HCT116 (cell line): ENCODE measurements at regions not wholly inside any gene's neighbourhood (a gene's known extent, or its start where the extent isn't known, plus 50 kb on each side); places are given as distances from the start of the nearest gene placed in this dataset.

Source experiments
- ATAC-seq: fragments of 200-7000 bp; cut with Tn5 transposase; 2 replicates; pipeline ENCODE4 v1.9.1; 2020; ENCODE audit warnings: mild to moderate bottlenecking, moderate library complexity
- BruUV-seq: library from RNA; stranded (reverse); fragments of 400-500 nt; replicated peaks from 2 replicates; lab custom pipeline; 2021; lab: Mats Ljungman, UMichigan
- CTCF ChIA-PET: fragments of 300-600 bp; sonication (Branson Sonifier 250); formaldehyde crosslinking; loops from one replicate; lab custom pipeline; 2021; ENCODE audit warnings: antibody characterized with exemption; lab: Charles Lee
- POLR2A ChIA-PET: fragments of 300-600, 350-600 bp; sonication (Branson Sonifier 250); formaldehyde crosslinking; loops from one replicate; lab custom pipeline; 2021; ENCODE audit warnings: antibody characterized with exemption; lab: Charles Lee
- RAD21 ChIA-PET, 2 experiments: fragments of 300-600 bp; sonication (Branson Sonifier 250); formaldehyde crosslinking; loops; one replicate each; lab custom pipeline; 2023; ENCODE audit warnings: low total read pairs in 2 of 2; ENCODE audit not compliant: uncharacterized antibody in 2 of 2, unreplicated experiment in 2 of 2, low non-redundant PET in 1 of 2; lab: Charles Lee
- DNase-seq: peaks from one replicate; pipeline ENCODE4 v3.0.0-alpha.2; 2010; ENCODE audit warnings: low read depth, low spot score
- H2AFZ ChIP-seq: fragments of 200-600 bp; shearing (Covaris generic), sonication (generic); 2 replicates; pipeline ENCODE4 v1.6.1; 2017; ENCODE audit warnings: low read depth, mixed run types, mixed read lengths, antibody characterized with exemption, low read length; ENCODE audit not compliant: poor library complexity, severe bottlenecking
- H3K27ac ChIP-seq: 2 replicates; pipeline ENCODE4 v1.5.1; 2012; ENCODE audit warnings: low read depth, low read length
- H3K27me3 ChIP-seq: fragments of 200-600 bp; sonication (generic); 2 replicates; pipeline ENCODE4 v1.6.1; 2016; ENCODE audit warnings: mixed run types, low read length, mixed read lengths; ENCODE audit not compliant: insufficient read depth
- H3K36me3 ChIP-seq, 2 experiments: fragments of 200-500 bp in 1 of 2; fragments of 200-600 bp in 1 of 2; sonication (Bioruptor generic) in 1 of 2; sonication (generic) in 1 of 2; 2 replicates each; pipeline versions ENCODE4 v1.5.1 to v1.6.1; 2014 to 2016; ENCODE audit warnings: low read length in 2 of 2, inconsistent platforms in 1 of 2, mixed read lengths in 1 of 2, mixed run types in 1 of 2; ENCODE audit not compliant: insufficient read depth in 2 of 2, control insufficient read depth in 1 of 2
- H3K4me1 ChIP-seq, 2 experiments: fragments of 200-600 bp in 1 of 2; sonication (generic) in 1 of 2; 2 replicates each; pipeline versions ENCODE4 v1.5.1 to v1.6.1; 2012 to 2017; ENCODE audit warnings: low read length in 2 of 2, inconsistent platforms in 1 of 2, mild to moderate bottlenecking in 1 of 2, mixed read lengths in 1 of 2, mixed run types in 1 of 2, moderate library complexity in 1 of 2; ENCODE audit not compliant: insufficient read depth in 2 of 2, control insufficient read depth in 1 of 2
- H3K4me2 ChIP-seq: fragments of 200-600 bp; sonication (generic); 2 replicates; pipeline ENCODE4 v1.6.1; 2017; ENCODE audit warnings: mixed run types, low read length, mixed read lengths
- H3K4me3 ChIP-seq, 2 experiments: fragments of 200-600 bp in 1 of 2; sonication (generic) in 1 of 2; replicated peaks in 1 of 2; 2 replicates each; pipeline ENCODE4 v1.5.1; 2011 to 2016; ENCODE audit warnings: low read length in 2 of 2, control low read depth in 1 of 2, low read depth in 1 of 2, mild to moderate bottlenecking in 1 of 2, mixed read lengths in 1 of 2, mixed run types in 1 of 2
- H3K79me2 ChIP-seq: fragments of 200-600 bp; sonication (generic); 2 replicates; pipeline ENCODE4 v1.6.1; 2017; ENCODE audit warnings: mild to moderate bottlenecking, mixed run types, low read length, moderate library complexity, mixed read lengths; ENCODE audit not compliant: insufficient read depth
- H3K9ac ChIP-seq: fragments of 200-600 bp; sonication (generic); 2 replicates; pipeline ENCODE4 v1.6.1; 2016; ENCODE audit warnings: low read length, mixed read lengths
- H3K9me2 ChIP-seq: fragments of 200-600 bp; sonication (generic), shearing (Covaris generic); 2 replicates; pipeline ENCODE4 v1.6.1; 2017; ENCODE audit warnings: mixed run types, mild to moderate bottlenecking, moderate library complexity; ENCODE audit not compliant: insufficient read depth
- H3K9me3 ChIP-seq, 2 experiments: fragments of 200-500 bp in 1 of 2; fragments of 200-600 bp in 1 of 2; sonication (Bioruptor generic) in 1 of 2; sonication (generic) in 1 of 2; 2 replicates each; pipeline ENCODE4 v1.6.1; 2014 to 2017; ENCODE audit warnings: low read length in 2 of 2, mixed read lengths in 2 of 2, inconsistent platforms in 1 of 2, low read depth in 1 of 2, mild to moderate bottlenecking in 1 of 2, mixed run types in 1 of 2, moderate library complexity in 1 of 2; ENCODE audit not compliant: control insufficient read depth in 1 of 2, insufficient read depth in 1 of 2
- H4K20me1 ChIP-seq: fragments of 200-600 bp; sonication (generic), shearing (Covaris generic); 2 replicates; pipeline ENCODE4 v1.6.1; 2017; ENCODE audit warnings: mixed run types, mild to moderate bottlenecking, moderate library complexity; ENCODE audit not compliant: insufficient read depth
- CBX3 ChIP-seq: IDR thresholded peaks from 2 replicates; pipeline ENCODE4 v1.6.1; 2012; ENCODE audit warnings: low read depth
- CEBPB ChIP-seq: IDR thresholded peaks from 2 replicates; pipeline ENCODE4 v1.6.1; 2012; ENCODE audit warnings: low read depth
- EGR1 ChIP-seq: IDR thresholded peaks from 2 replicates; pipeline ENCODE4 v1.6.1; 2012; ENCODE audit warnings: low read depth
- ELF1 ChIP-seq: IDR thresholded peaks from 2 replicates; pipeline ENCODE4 v1.6.1; 2012; ENCODE audit warnings: low read depth, borderline replicate concordance
- EZH2 ChIP-seq: fragments of 200-600 bp; sonication (generic); IDR thresholded peaks from 2 replicates; pipeline ENCODE4 v1.6.1; 2017; ENCODE audit warnings: antibody characterized with exemption, mixed run types
- EZH2phosphoT487 ChIP-seq: fragments of 200-600 bp; IDR thresholded peaks from 2 replicates; pipeline ENCODE4 v1.6.1; 2018; ENCODE audit warnings: antibody characterized with exemption, borderline replicate concordance
- FOSL1 ChIP-seq: IDR thresholded peaks from 2 replicates; pipeline ENCODE4 v1.6.1; 2012; ENCODE audit warnings: low read depth
- POLR2A ChIP-seq: IDR thresholded peaks from 2 replicates; pipeline ENCODE4 v1.7.0; 2011; ENCODE audit warnings: borderline replicate concordance; ENCODE audit not compliant: insufficient read depth, insufficient read length; ENCODE audit errors: extremely low read depth
- RAD21 ChIP-seq: IDR thresholded peaks from 2 replicates; pipeline ENCODE4 v1.6.1; 2012; ENCODE audit warnings: low read depth, mild to moderate bottlenecking
- SIN3A ChIP-seq: IDR thresholded peaks from 2 replicates; pipeline ENCODE4 v1.6.1; 2012; ENCODE audit warnings: low read depth
- SRF ChIP-seq: IDR thresholded peaks from 2 replicates; pipeline ENCODE4 v1.6.1; 2012; ENCODE audit warnings: low read depth
- TCF7L2 ChIP-seq: IDR thresholded peaks from 2 replicates; pipeline ENCODE4 v1.7.0; 2011; ENCODE audit warnings: borderline replicate concordance, inconsistent platforms; ENCODE audit not compliant: insufficient read depth, insufficient read length; ENCODE audit errors: extremely low read depth
- ZBTB33 ChIP-seq: IDR thresholded peaks from 2 replicates; pipeline ENCODE4 v1.6.1; 2011; ENCODE audit warnings: mild to moderate bottlenecking, low read length, moderate library complexity; ENCODE audit not compliant: insufficient replicate concordance; ENCODE audit errors: extremely low read depth
- ZFX ChIP-seq: fragments of 450-650 bp; IDR thresholded peaks from 2 replicates; pipeline ENCODE4 v1.6.1; 2017
- ZNF274 ChIP-seq: fragments of 200-500 bp; sonication (Bioruptor generic); IDR thresholded peaks from 2 replicates; pipeline ENCODE4 v1.6.1; 2014; ENCODE audit warnings: mild to moderate bottlenecking, low read depth, low read length, inconsistent platforms
- intact Hi-C: fragments of 100-400 bp; cut with micrococcal nuclease; formaldehyde crosslinking; loops from 2 replicates; pipeline ENCODE4 v1.10.0; 2022
- TF ChIP-seq, protein P1 (sequence below): IDR thresholded peaks from 2 replicates; pipeline ENCODE4 v1.6.1; 2012; ENCODE audit warnings: low read depth
- TF ChIP-seq, protein P2 (sequence below): IDR thresholded peaks from 2 replicates; pipeline ENCODE4 v1.6.1; 2012

- Histone ChIP-seq H4K20me1 (no peaks in the 10 kb centered on the region), H3K79me2 (no peaks in the 10 kb centered on the region), H3K4me3 (no peak overlapping the region), H3K36me3 (no peaks in the 10 kb centered on the region), H3K4me1 (no peaks in the 10 kb centered on the region), H3K9me2 (no peaks in the 10 kb centered on the region), H2AFZ (no peak overlapping the region), H3K27me3 (no peaks in the 10 kb centered on the region), H3K9me3 (no peaks in the 10 kb centered on the region)
- intact Hi-C loops = no loop called here
- BruUV-seq = no TSS peak
- ChIA-PET POLR2A (no interaction called here), CTCF (no interaction called here)
- no peak for ATAC-seq
- no peak for TF ChIP-seq ELF1
- no peak for TF ChIP-seq EZH2
- TF ChIP-seq ZFX = no peak
- no peak for TF ChIP-seq RAD21
- TF ChIP-seq, all 23 proteins: peak for 0
- no peak overlapping the region for H3K4me2 ChIP-seq
- DNase-seq = no peak
- RAD21 ChIA-PET = no interaction called here
- H3K9ac ChIP-seq = no peak overlapping the region
- H3K27ac ChIP-seq = no peak overlapping the region
These were observed 512.9 kb downstream of the PYDC2 start for GRCh38 chr3:191973820-191974219.

GRCh38 chr3:191975936-191976335 is 515.0 kb downstream of the PYDC2 start:
- no peak overlapping the region for H3K4me3 ChIP-seq
- BruUV-seq = no TSS peak
- RAD21 ChIA-PET = no interaction called here
- CTCF ChIA-PET = no interaction called here
- ATAC-seq = no peak
- H3K9ac ChIP-seq = no peak overlapping the region
- H3K79me2 ChIP-seq = no peaks in the 10 kb centered on the region
- no peaks in the 10 kb centered on the region for H3K4me1 ChIP-seq
- H3K4me2 ChIP-seq = no peak overlapping the region
- intact Hi-C loops = no loop called here
- no peak overlapping the region for H3K27ac ChIP-seq
- H3K9me2 ChIP-seq = no peaks in the 10 kb centered on the region
- H3K27me3 ChIP-seq = no peaks in the 10 kb centered on the region
- no peak for DNase-seq
- H3K9me3 ChIP-seq = 0 out of 4 replicates have a peak, but pooled peaks cover 0 to 3% of the 10 kb centered on the region in 2 experiments
- H3K36me3 ChIP-seq = no peaks in the 10 kb centered on the region
- H4K20me1 ChIP-seq = no peaks in the 10 kb centered on the region
- POLR2A ChIA-PET = no interaction called here
- no peak overlapping the region for H2AFZ ChIP-seq
- no peak for TF ChIP-seq EZH2
- TF ChIP-seq, protein P1, sequence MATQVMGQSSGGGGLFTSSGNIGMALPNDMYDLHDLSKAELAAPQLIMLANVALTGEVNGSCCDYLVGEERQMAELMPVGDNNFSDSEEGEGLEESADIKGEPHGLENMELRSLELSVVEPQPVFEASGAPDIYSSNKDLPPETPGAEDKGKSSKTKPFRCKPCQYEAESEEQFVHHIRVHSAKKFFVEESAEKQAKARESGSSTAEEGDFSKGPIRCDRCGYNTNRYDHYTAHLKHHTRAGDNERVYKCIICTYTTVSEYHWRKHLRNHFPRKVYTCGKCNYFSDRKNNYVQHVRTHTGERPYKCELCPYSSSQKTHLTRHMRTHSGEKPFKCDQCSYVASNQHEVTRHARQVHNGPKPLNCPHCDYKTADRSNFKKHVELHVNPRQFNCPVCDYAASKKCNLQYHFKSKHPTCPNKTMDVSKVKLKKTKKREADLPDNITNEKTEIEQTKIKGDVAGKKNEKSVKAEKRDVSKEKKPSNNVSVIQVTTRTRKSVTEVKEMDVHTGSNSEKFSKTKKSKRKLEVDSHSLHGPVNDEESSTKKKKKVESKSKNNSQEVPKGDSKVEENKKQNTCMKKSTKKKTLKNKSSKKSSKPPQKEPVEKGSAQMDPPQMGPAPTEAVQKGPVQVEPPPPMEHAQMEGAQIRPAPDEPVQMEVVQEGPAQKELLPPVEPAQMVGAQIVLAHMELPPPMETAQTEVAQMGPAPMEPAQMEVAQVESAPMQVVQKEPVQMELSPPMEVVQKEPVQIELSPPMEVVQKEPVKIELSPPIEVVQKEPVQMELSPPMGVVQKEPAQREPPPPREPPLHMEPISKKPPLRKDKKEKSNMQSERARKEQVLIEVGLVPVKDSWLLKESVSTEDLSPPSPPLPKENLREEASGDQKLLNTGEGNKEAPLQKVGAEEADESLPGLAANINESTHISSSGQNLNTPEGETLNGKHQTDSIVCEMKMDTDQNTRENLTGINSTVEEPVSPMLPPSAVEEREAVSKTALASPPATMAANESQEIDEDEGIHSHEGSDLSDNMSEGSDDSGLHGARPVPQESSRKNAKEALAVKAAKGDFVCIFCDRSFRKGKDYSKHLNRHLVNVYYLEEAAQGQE = no peak
- no peak for TF ChIP-seq ELF1
- no peak for TF ChIP-seq ZFX
- TF ChIP-seq EGR1 = no peak
- TF ChIP-seq CBX3 = no peak
- TF ChIP-seq ZBTB33 = no peak
- no peak for TF ChIP-seq CEBPB
- no peak for TF ChIP-seq POLR2A
- no peak for TF ChIP-seq ZNF274
- no peak for TF ChIP-seq EZH2phosphoT487
- TF ChIP-seq SRF = no peak
- TF ChIP-seq TCF7L2 = no peak
- TF ChIP-seq SIN3A = no peak
- TF ChIP-seq, protein P2, sequence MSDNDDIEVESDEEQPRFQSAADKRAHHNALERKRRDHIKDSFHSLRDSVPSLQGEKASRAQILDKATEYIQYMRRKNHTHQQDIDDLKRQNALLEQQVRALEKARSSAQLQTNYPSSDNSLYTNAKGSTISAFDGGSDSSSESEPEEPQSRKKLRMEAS = no peak
- TF ChIP-seq FOSL1 = no peak
